ENCODE measurements at regions not wholly inside any gene's neighbourhood (a gene's known extent, or its start where the extent isn't known, plus 50 kb on each side); places are given as distances from the start of the nearest gene placed in this dataset.

DNA sequence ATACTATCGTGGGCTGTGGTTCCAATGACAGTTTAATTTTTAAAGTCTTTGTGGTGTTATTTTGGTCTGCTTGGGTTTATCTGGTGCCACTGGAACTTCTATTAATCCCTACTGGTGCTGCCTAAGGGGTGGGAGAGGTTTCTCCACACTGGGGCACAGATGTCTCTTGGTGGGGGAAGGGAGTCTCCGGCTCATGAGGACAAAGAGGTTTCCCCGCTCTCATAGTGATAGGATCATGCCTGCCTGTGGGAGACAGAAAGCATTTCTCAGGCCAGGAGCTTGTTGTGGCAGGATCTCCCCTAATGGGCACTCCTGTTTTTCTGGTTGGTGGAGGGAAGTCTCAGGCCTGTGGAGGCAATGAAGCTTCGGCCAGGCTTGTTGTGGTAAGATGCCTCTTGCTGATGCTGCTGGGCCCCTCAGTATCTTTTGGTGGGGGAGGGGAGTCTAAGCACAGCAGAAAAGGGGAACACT, 84.3 kb upstream of the THRB start:
- no peak for TF ChIP-seq ZNF75A (CRISPR knock-in tag; IDR thresholded peaks at IDR 0.05)
- TF ChIP-seq MXI1 (IDR thresholded peaks at IDR 0.05; ENCODE audit: low read depth, low read length): no peak
- TF ChIP-seq, protein P1, sequence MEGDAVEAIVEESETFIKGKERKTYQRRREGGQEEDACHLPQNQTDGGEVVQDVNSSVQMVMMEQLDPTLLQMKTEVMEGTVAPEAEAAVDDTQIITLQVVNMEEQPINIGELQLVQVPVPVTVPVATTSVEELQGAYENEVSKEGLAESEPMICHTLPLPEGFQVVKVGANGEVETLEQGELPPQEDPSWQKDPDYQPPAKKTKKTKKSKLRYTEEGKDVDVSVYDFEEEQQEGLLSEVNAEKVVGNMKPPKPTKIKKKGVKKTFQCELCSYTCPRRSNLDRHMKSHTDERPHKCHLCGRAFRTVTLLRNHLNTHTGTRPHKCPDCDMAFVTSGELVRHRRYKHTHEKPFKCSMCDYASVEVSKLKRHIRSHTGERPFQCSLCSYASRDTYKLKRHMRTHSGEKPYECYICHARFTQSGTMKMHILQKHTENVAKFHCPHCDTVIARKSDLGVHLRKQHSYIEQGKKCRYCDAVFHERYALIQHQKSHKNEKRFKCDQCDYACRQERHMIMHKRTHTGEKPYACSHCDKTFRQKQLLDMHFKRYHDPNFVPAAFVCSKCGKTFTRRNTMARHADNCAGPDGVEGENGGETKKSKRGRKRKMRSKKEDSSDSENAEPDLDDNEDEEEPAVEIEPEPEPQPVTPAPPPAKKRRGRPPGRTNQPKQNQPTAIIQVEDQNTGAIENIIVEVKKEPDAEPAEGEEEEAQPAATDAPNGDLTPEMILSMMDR (IDR thresholded peaks at IDR 0.05 in 2 of 3, conservative IDR thresholded peaks at IDR 0.05 in 1 of 3; ENCODE audit: insufficient read depth in 2 of 3, low read depth in 1 of 3, low read length in 3 of 3): no peak
- TF ChIP-seq, protein P2, sequence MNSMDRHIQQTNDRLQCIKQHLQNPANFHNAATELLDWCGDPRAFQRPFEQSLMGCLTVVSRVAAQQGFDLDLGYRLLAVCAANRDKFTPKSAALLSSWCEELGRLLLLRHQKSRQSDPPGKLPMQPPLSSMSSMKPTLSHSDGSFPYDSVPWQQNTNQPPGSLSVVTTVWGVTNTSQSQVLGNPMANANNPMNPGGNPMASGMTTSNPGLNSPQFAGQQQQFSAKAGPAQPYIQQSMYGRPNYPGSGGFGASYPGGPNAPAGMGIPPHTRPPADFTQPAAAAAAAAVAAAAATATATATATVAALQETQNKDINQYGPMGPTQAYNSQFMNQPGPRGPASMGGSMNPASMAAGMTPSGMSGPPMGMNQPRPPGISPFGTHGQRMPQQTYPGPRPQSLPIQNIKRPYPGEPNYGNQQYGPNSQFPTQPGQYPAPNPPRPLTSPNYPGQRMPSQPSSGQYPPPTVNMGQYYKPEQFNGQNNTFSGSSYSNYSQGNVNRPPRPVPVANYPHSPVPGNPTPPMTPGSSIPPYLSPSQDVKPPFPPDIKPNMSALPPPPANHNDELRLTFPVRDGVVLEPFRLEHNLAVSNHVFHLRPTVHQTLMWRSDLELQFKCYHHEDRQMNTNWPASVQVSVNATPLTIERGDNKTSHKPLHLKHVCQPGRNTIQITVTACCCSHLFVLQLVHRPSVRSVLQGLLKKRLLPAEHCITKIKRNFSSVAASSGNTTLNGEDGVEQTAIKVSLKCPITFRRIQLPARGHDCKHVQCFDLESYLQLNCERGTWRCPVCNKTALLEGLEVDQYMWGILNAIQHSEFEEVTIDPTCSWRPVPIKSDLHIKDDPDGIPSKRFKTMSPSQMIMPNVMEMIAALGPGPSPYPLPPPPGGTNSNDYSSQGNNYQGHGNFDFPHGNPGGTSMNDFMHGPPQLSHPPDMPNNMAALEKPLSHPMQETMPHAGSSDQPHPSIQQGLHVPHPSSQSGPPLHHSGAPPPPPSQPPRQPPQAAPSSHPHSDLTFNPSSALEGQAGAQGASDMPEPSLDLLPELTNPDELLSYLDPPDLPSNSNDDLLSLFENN (IDR thresholded peaks at IDR 0.05; ENCODE audit: low read depth in 2 of 2, low read length in 2 of 2): no peak
- no peak for TF ChIP-seq POLR2AphosphoS5 (IDR thresholded peaks at IDR 0.05; ENCODE audit: control insufficient read depth, insufficient read depth, low read depth, low read length)
- no peak for TF ChIP-seq GABPB1 (CRISPR knock-in tag; IDR thresholded peaks at IDR 0.05)
- TF ChIP-seq STAT6 (CRISPR knock-in tag; IDR thresholded peaks at IDR 0.05): no peak
- TF ChIP-seq TEAD4 (IDR thresholded peaks at IDR 0.05; ENCODE audit: low read length): no peak
- TF ChIP-seq TEAD4 (CRISPR knock-in tag; IDR thresholded peaks at IDR 0.05; ENCODE audit: borderline replicate concordance): no peak
- TF ChIP-seq ZNF780A (CRISPR knock-in tag; IDR thresholded peaks at IDR 0.05): no peak
- no peak for TF ChIP-seq PHF20 (IDR thresholded peaks at IDR 0.05; ENCODE audit: partially characterized antibody)
- TF ChIP-seq CBX1 (IDR thresholded peaks at IDR 0.05; ENCODE audit: low read depth): no peak
- TF ChIP-seq, protein P3, sequence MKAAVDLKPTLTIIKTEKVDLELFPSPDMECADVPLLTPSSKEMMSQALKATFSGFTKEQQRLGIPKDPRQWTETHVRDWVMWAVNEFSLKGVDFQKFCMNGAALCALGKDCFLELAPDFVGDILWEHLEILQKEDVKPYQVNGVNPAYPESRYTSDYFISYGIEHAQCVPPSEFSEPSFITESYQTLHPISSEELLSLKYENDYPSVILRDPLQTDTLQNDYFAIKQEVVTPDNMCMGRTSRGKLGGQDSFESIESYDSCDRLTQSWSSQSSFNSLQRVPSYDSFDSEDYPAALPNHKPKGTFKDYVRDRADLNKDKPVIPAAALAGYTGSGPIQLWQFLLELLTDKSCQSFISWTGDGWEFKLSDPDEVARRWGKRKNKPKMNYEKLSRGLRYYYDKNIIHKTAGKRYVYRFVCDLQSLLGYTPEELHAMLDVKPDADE (conservative IDR thresholded peaks at IDR 0.05; ENCODE audit: control insufficient read depth, low read depth, low read length): no peak
- no peak for TF ChIP-seq BRD4 (IDR thresholded peaks at IDR 0.05)

Data from K562 (cell line).